ENCODE measurements at regions not wholly inside any gene's neighbourhood (a gene's known extent, or its start where the extent isn't known, plus 50 kb on each side); places are given as distances from the start of the nearest gene placed in this dataset.

DNA sequence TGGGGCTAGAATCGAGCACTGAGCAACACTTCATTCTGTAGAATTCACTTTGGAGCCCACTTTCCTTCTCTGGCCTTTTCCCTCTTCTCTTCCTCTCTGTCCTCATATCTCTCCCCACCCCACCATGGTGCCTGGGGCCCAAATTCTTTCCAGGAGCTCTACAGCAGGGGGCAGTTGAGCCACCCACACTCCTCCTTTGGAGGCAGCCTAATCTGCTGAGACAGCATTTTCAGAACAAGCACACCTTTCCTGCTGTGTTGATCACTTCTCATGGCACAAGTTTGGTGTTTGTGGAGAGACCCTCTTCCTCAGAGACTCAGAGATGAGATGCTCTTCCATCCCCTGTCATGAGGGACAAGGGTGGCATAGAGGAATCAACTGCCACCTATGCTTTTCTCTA lies 52.0 kb upstream of the PRR23C start:
- TF ChIP-seq POLR2A (IDR thresholded peaks at IDR 0.05) (no peak), CTCF (IDR thresholded peaks at IDR 0.05) (no peak)
